HFFc6 (cell line): ENCODE measurements at regions not wholly inside any gene's neighbourhood (a gene's known extent, or its start where the extent isn't known, plus 50 kb on each side); places are given as distances from the start of the nearest gene placed in this dataset.
A peak's percentile ranks its signal among the peaks of the same experiment; 100 is the strongest.

ENCODE experiments used
- DNase-seq: peaks from one replicate; pipeline ENCODE4 v3.0.0-alpha.2; 2018
- H3K27ac Mint-ChIP-seq: 2 replicates; pipeline ENCODE4 v1.8.0; 2020; ENCODE audit warnings: mild to moderate bottlenecking, mixed read lengths
- H3K27me3 Mint-ChIP-seq: 2 replicates; pipeline ENCODE4 v1.8.0; 2021; ENCODE audit warnings: mild to moderate bottlenecking, moderate library complexity, mixed read lengths; ENCODE audit not compliant: insufficient read depth
- H3K36me3 Mint-ChIP-seq: 2 replicates; pipeline ENCODE4 v1.8.0; 2021; ENCODE audit warnings: low read depth, mixed read lengths
- H3K4me1 Mint-ChIP-seq: 2 replicates; pipeline ENCODE4 v1.8.0; 2020; ENCODE audit warnings: low read depth, mixed read lengths
- H3K4me3 Mint-ChIP-seq: 2 replicates; pipeline ENCODE4 v1.8.0; 2020; ENCODE audit warnings: mild to moderate bottlenecking, moderate library complexity, mixed read lengths
- H3K9me3 Mint-ChIP-seq: 2 replicates; pipeline ENCODE4 v1.8.0; 2020; ENCODE audit warnings: mild to moderate bottlenecking, mixed read lengths
- TF ChIP-seq, protein P1 (sequence below): fragments of 200-600 bp; sonication (generic); IDR thresholded peaks from 2 replicates; pipeline ENCODE4 v1.5.0; 2021; ENCODE audit warnings: antibody characterized with exemption, mild to moderate bottlenecking

DNA sequence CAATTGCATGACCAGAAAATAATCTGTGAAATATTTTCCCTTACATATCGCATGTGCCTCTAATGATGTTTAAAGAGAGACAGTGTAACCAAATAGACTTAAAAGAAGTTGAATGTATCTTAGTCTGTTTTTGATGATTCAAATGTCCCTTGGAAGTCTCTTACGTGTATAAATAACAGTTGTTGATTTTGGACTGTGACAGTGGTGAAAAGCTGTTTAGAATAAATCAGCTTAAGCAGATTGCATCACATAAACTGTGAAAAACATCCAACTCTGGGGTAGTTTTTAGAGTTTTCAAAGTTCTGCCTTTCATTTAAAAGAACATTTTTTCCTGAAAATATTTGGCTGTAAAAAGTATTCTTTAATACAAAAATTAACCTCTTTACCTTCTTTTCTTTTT lies 301.1 kb downstream of the PRR16 start:
- H3K27ac Mint-ChIP-seq = no peak overlapping the region
- no peak for DNase-seq
- no peak overlapping the region for H3K4me3 Mint-ChIP-seq
- TF ChIP-seq, protein P1, sequence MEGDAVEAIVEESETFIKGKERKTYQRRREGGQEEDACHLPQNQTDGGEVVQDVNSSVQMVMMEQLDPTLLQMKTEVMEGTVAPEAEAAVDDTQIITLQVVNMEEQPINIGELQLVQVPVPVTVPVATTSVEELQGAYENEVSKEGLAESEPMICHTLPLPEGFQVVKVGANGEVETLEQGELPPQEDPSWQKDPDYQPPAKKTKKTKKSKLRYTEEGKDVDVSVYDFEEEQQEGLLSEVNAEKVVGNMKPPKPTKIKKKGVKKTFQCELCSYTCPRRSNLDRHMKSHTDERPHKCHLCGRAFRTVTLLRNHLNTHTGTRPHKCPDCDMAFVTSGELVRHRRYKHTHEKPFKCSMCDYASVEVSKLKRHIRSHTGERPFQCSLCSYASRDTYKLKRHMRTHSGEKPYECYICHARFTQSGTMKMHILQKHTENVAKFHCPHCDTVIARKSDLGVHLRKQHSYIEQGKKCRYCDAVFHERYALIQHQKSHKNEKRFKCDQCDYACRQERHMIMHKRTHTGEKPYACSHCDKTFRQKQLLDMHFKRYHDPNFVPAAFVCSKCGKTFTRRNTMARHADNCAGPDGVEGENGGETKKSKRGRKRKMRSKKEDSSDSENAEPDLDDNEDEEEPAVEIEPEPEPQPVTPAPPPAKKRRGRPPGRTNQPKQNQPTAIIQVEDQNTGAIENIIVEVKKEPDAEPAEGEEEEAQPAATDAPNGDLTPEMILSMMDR = no peak
- no peaks in the 10 kb centered on the region for H3K36me3 Mint-ChIP-seq
- no peaks in the 10 kb centered on the region for H3K9me3 Mint-ChIP-seq
- peaks cover 51% of the 10 kb centered on the region for H3K4me1 Mint-ChIP-seq
- H3K27me3 Mint-ChIP-seq = no peaks in the 10 kb centered on the region

DNA sequence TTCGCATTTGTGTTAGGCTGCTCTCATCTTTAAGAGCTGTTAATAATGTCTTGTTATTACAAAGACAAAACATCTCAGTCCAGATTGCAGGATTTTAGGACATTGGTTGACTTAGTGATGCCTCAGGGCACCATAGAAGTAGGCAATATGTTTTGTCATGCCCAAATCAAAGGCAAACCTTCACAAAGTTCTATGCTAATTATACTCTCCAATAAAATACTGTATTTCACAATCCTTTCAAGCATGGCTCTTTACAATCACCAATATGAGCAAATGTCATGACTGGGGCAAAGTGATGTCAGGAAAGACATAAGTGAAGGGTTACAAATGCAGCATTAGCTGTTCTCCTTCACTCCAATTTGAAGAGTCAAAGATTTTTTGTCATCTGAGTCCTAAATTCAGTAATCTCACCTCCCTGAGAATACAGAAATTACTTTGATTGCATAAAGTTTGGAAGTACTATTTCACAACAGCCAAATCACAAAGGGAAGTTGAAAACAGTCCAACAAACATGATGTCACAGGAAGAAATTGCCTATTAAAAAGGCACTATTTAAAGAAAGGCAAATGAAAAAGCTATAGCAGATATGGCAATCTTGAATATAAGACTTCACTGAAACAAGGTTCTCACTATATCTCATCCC lies 303.2 kb downstream of the PRR16 start:
- Mint-ChIP-seq H3K4me3 (no peak overlapping the region), H3K27ac (no peak overlapping the region; the same call in 1 of the 2 replicates), H3K27me3 (no peaks in the 10 kb centered on the region), H3K9me3 (no peaks in the 10 kb centered on the region), H3K36me3 (no peaks in the 10 kb centered on the region), H3K4me1 (peaks cover 52% of the 10 kb centered on the region)
- peak; percentile 51 for DNase-seq
- TF ChIP-seq, protein P1 = no peak

DNA sequence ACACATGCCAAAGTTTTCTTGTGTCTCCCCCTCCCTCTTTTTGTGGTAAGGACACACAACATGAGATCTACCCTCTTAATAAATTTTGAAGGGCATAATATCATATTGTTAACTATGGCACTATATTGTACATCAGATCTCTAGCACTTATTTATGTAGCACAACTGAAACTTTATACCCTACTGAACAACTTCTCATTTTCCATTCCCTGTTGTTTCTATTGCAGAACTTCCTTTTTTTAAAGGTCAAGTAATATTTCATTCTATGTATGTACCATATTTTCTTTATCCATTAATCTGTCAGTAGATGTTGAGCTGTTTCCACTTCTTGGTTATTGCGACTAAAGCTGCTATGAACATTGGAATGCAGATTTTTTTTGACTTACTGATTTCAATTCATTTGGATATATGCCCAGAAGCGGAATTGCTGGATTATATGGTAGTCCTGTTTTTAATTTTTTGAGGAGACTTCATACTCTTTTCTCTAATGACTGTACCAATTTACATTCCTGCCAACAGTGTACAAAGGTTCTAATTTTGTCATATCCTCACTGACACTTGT lies 305.3 kb downstream of the PRR16 start:
- TF ChIP-seq, protein P1 = no peak
- H3K4me3 Mint-ChIP-seq = peak overlapping the region; percentile 20
- DNase-seq = peak; percentile 35
- H3K27ac Mint-ChIP-seq = no peak overlapping the region
- H3K9me3 Mint-ChIP-seq = no peaks in the 10 kb centered on the region
- H3K36me3 Mint-ChIP-seq = no peaks in the 10 kb centered on the region
- no peaks in the 10 kb centered on the region for H3K27me3 Mint-ChIP-seq
- peaks cover 56% of the 10 kb centered on the region for H3K4me1 Mint-ChIP-seq

DNA sequence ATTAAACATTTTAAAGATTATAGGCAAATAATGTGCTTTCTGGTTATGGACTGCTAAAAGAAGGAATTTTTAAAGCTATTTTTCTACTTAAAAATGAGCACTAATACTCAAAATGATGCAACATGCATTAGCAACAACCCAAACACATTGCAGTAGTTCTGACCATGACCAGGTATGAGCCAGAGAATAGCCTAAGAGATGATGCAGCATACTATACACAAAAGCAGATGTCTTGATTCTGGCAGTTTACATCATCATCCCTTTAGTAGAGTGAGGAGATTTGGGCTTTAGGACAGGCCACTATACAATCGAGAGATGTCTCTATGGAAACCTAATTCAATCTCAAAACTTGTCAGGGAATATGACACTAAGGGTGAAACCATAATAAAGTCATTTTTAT lies 307.1 kb downstream of the PRR16 start:
- Mint-ChIP-seq H3K36me3 (no peaks in the 10 kb centered on the region), H3K27ac (no peak overlapping the region), H3K4me3 (no peak overlapping the region), H3K9me3 (no peaks in the 10 kb centered on the region), H3K4me1 (peaks cover 58% of the 10 kb centered on the region), H3K27me3 (no peaks in the 10 kb centered on the region)
- TF ChIP-seq, protein P1 = no peak
- peak; percentile 9 for DNase-seq

DNA sequence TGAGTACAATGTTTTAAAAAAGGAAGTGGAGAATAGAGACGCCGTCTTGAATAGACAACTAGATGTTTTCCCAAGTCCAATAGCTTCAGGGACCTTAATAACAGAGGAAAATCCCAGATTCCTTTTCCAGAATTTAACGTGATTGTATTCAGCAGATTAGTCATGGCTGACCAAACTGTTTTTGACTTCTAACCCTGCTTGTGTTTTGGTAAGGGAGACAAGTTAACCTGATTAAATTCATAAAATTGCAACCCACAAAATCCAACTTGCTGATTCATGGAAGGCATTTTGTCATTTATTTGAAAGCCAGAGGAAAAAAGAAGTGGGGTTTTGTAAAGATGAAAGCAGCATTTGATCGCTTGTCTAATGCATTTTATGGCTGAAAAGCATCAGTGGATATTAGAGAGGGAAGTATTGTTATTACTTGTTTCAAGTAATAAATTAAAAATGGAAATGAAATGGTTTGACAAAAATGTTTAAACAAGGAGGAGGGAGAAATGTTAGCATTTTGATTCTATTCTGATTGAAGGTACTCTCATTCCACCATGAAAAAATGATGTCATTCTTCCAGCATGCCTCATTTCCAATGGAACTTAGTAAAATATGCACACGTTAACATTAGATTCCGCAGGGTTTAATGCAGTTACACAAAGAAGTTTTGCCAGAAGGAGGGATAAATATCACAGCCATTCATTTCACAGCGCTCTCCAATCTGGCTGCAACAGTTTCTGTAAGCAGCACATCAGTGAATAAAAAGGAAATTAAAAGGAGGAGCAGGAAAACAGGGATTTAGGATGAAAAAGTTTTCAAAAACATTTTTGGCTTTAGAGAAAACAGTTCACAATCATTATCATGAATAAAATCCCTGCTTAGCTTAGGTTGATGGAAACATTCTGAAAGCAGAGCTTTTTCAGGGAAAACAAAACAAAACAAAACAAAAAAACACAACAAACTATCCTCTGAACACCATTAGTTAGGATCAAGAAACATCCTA lies 314.7 kb downstream of the PRR16 start:
- Mint-ChIP-seq H3K4me1 (peaks cover 46% of the 10 kb centered on the region), H3K36me3 (no peaks in the 10 kb centered on the region; the same call in 1 of the 2 replicates), H3K9me3 (no peaks in the 10 kb centered on the region), H3K4me3 (peak overlapping the region; percentile 86), H3K27ac (peak overlapping the region; percentile 89), H3K27me3 (no peaks in the 10 kb centered on the region)
- TF ChIP-seq, protein P1 = no peak
- peak; percentile 73 for DNase-seq
